ENCODE measurements at regions not wholly inside any gene's neighbourhood (a gene's known extent, or its start where the extent isn't known, plus 50 kb on each side); places are given as distances from the start of the nearest gene placed in this dataset.

GRCh38 chr1:116819081-116819480, 64.9 kb downstream of the CD2 start:
- H3K4me3 ChIP-seq (ENCODE audit: low read length in 2 of 2), result no peak overlapping the region
- H3K9me3 ChIP-seq (ENCODE audit: control insufficient read depth, low read length), result no peaks in the 10 kb centered on the region
- no peaks in the 10 kb centered on the region for H3K27me3 ChIP-seq (ENCODE audit: control insufficient read depth in 1 of 2, insufficient read depth in 2 of 2, low read length in 1 of 2)
- DNase-seq (no peak), ATAC-seq (ENCODE audit: low FRiP score) (no peak)
- no peaks in the 10 kb centered on the region for H3K36me3 ChIP-seq (ENCODE audit: control insufficient read depth in 1 of 2, insufficient read depth in 2 of 2, low read length in 1 of 2)
- H3K4me1 ChIP-seq (ENCODE audit: control insufficient read depth in 1 of 2, insufficient read depth in 2 of 2, low read length in 2 of 2), result no peaks in the 10 kb centered on the region
- intact Hi-C loops (cut with DNase I), result no loop called here
- 75 to 76% methylated on average over 6 of the region's 6 CpGs for WGBS, 2 donors
- H3K27ac ChIP-seq (ENCODE audit: low read depth in 1 of 2, low read length in 2 of 2), result no peak overlapping the region

GRCh38 chr1:116820369-116820768, 66.1 kb downstream of the CD2 start:
- H3K9me3 ChIP-seq (ENCODE audit: control insufficient read depth, low read length), result no peaks in the 10 kb centered on the region
- no peaks in the 10 kb centered on the region for H3K36me3 ChIP-seq (ENCODE audit: control insufficient read depth in 1 of 2, insufficient read depth in 2 of 2, low read length in 1 of 2)
- H3K27ac ChIP-seq (ENCODE audit: low read depth in 1 of 2, low read length in 2 of 2), result no peak overlapping the region
- 49 to 51% methylated on average over 6 of the region's 6 CpGs for WGBS, 2 donors
- intact Hi-C loops (cut with DNase I), result no loop called here
- H3K27me3 ChIP-seq (ENCODE audit: control insufficient read depth in 1 of 2, insufficient read depth in 2 of 2, low read length in 1 of 2), result no peaks in the 10 kb centered on the region
- DNase-seq (no peak), ATAC-seq (ENCODE audit: low FRiP score) (no peak)
- no peak overlapping the region for H3K4me3 ChIP-seq (ENCODE audit: low read length in 2 of 2)
- H3K4me1 ChIP-seq (ENCODE audit: control insufficient read depth in 1 of 2, insufficient read depth in 2 of 2, low read length in 2 of 2), result no peaks in the 10 kb centered on the region

- no peak for DNase-seq
- Histone ChIP-seq H3K4me1 (ENCODE audit: control insufficient read depth in 1 of 2, insufficient read depth in 2 of 2, low read length in 2 of 2) (no peaks in the 10 kb centered on the region), H3K27ac (ENCODE audit: low read depth in 1 of 2, low read length in 2 of 2) (no peak overlapping the region), H3K36me3 (ENCODE audit: control insufficient read depth in 1 of 2, insufficient read depth in 2 of 2, low read length in 1 of 2) (no peaks in the 10 kb centered on the region), H3K4me3 (ENCODE audit: low read length in 2 of 2) (no peak overlapping the region), H3K27me3 (ENCODE audit: control insufficient read depth in 1 of 2, insufficient read depth in 2 of 2, low read length in 1 of 2) (no peaks in the 10 kb centered on the region), H3K9me3 (ENCODE audit: control insufficient read depth, low read length) (no peaks in the 10 kb centered on the region)
- 95 to 97% methylated on average over 2 of the region's 2 CpGs for WGBS, 2 donors
- no peak for ATAC-seq (ENCODE audit: low FRiP score)
- intact Hi-C loops (cut with DNase I), result no loop called here
Measured at GRCh38 chr1:116821763-116822162, 67.5 kb downstream of the CD2 start.

DNA sequence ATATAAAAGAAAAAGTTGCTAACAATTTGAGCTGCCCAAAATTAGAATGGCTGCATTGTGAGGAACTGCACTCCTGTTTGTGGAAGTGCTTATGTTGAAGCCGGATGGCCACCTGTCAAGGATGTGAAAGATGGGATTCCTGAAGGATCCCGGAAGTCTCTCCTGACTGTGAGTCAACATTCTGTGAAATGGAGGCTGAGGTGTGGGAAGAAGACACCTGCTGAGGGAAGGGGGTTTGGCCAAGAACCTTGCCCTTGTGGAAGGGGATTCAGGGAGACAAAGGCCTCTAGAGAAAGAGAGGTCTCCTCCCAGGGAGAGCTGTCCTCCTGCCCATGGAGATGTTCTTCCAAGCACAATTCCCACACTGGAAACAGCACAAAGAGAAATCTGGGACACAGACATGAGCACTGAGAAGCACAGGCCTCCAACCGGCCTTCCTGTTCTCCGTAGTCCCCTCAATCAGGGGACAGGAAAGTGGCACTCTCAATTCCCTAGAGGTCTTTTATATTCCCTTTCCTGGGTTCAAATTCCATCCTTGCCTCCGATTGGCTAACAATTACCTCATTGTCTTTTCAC, 70.5 kb downstream of the CD2 start:
- Histone ChIP-seq H3K4me1 (ENCODE audit: control insufficient read depth in 1 of 2, insufficient read depth in 2 of 2, low read length in 2 of 2) (no peaks in the 10 kb centered on the region), H3K36me3 (ENCODE audit: control insufficient read depth in 1 of 2, insufficient read depth in 2 of 2, low read length in 1 of 2) (no peaks in the 10 kb centered on the region), H3K27me3 (ENCODE audit: control insufficient read depth in 1 of 2, insufficient read depth in 2 of 2, low read length in 1 of 2) (no peaks in the 10 kb centered on the region), H3K27ac (ENCODE audit: low read depth in 1 of 2, low read length in 2 of 2) (no peak overlapping the region), H3K9me3 (ENCODE audit: control insufficient read depth, low read length) (no peaks in the 10 kb centered on the region), H3K4me3 (ENCODE audit: low read length in 2 of 2) (no peak overlapping the region)
- ATAC-seq (ENCODE audit: low FRiP score) (no peak), DNase-seq (no peak)
- intact Hi-C loops (cut with DNase I), result no loop called here
- WGBS, 2 donors, result 82 to 84% methylated on average over 5 of the region's 5 CpGs

DNA sequence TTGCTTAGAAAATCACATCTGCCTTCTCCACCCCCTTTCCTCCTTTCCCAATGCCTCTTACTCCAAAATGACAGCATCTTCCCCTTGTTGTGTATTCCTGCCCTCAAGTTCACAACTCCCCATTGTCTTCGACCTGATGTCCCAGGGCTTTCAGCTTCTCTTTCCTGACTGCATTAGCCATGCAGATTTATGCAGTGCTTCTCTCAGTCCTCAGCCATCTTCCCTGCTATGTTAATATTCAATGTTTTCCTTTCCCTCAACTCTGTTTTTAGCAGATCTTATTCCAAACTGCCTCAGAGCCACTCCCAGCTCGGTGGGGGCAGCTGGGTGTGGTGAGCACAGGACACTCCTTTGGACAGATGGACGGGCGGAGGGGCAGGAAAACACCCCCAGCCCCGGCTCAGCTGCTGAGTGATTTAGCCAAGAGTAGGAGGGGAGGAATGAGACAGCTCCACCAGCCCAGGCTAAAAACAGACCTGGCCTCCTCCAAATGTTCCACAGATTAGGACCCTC, 71.0 kb downstream of the CD2 start:
- H3K36me3 ChIP-seq (ENCODE audit: control insufficient read depth in 1 of 2, insufficient read depth in 2 of 2, low read length in 1 of 2), result no peaks in the 10 kb centered on the region
- H3K27me3 ChIP-seq (ENCODE audit: control insufficient read depth in 1 of 2, insufficient read depth in 2 of 2, low read length in 1 of 2), result no peaks in the 10 kb centered on the region
- DNase-seq, result no peak
- no peak overlapping the region for H3K4me3 ChIP-seq (ENCODE audit: low read length in 2 of 2)
- no peaks in the 10 kb centered on the region for H3K4me1 ChIP-seq (ENCODE audit: control insufficient read depth in 1 of 2, insufficient read depth in 2 of 2, low read length in 2 of 2)
- whole genome bisulfite sequencing, 2 donors, result 29 to 34% methylated on average over 5 of the region's 5 CpGs
- H3K9me3 ChIP-seq (ENCODE audit: control insufficient read depth, low read length), result no peaks in the 10 kb centered on the region
- H3K27ac ChIP-seq (ENCODE audit: low read depth in 1 of 2, low read length in 2 of 2), result no peak overlapping the region
- no peak for ATAC-seq (ENCODE audit: low FRiP score)
- intact Hi-C loops (cut with DNase I), result no loop called here

GRCh38 chr1:116825720-116826438, 71.6 kb downstream of the CD2 start:
- no peak overlapping the region for H3K27ac ChIP-seq (ENCODE audit: low read depth in 1 of 2, low read length in 2 of 2)
- H3K9me3 ChIP-seq (ENCODE audit: control insufficient read depth, low read length), result no peaks in the 10 kb centered on the region
- H3K27me3 ChIP-seq (ENCODE audit: control insufficient read depth in 1 of 2, insufficient read depth in 2 of 2, low read length in 1 of 2), result no peaks in the 10 kb centered on the region
- 82 to 83% methylated on average over 10 of the region's 10 CpGs for WGBS, 2 donors
- H3K4me3 ChIP-seq (ENCODE audit: low read length in 2 of 2), result no peak overlapping the region
- ATAC-seq (ENCODE audit: low FRiP score), result peak; percentile 11
- H3K4me1 ChIP-seq (ENCODE audit: control insufficient read depth in 1 of 2, insufficient read depth in 2 of 2, low read length in 2 of 2), result no peaks in the 10 kb centered on the region
- intact Hi-C loops (cut with DNase I), result no loop called here
- no peaks in the 10 kb centered on the region for H3K36me3 ChIP-seq (ENCODE audit: control insufficient read depth in 1 of 2, insufficient read depth in 2 of 2, low read length in 1 of 2)
- DNase-seq, result no peak

GRCh38 chr1:116826818-116827606, 72.8 kb downstream of the CD2 start:
- Histone ChIP-seq H3K4me1 (ENCODE audit: control insufficient read depth in 1 of 2, insufficient read depth in 2 of 2, low read length in 2 of 2) (no peaks in the 10 kb centered on the region), H3K36me3 (ENCODE audit: control insufficient read depth in 1 of 2, insufficient read depth in 2 of 2, low read length in 1 of 2) (no peaks in the 10 kb centered on the region), H3K9me3 (ENCODE audit: control insufficient read depth, low read length) (no peaks in the 10 kb centered on the region), H3K27ac (ENCODE audit: low read depth in 1 of 2, low read length in 2 of 2) (no peak overlapping the region), H3K4me3 (ENCODE audit: low read length in 2 of 2) (no peak overlapping the region), H3K27me3 (ENCODE audit: control insufficient read depth in 1 of 2, insufficient read depth in 2 of 2, low read length in 1 of 2) (no peaks in the 10 kb centered on the region)
- ATAC-seq (ENCODE audit: low FRiP score) (no peak), DNase-seq (no peak)
- intact Hi-C loops (cut with DNase I), result no loop called here
- 80 to 81% methylated on average over 9 of the region's 9 CpGs for WGBS, 2 donors

- WGBS, 2 donors, result 94 to 100% methylated on average over 2 of the region's 2 CpGs
Measured at GRCh38 chr1:116827607-116828105, 73.4 kb downstream of the CD2 start.

More at GRCh38 chr1:116827607-116828105, 73.4 kb downstream of the CD2 start:
- intact Hi-C loops (cut with DNase I), result no loop called here
- Histone ChIP-seq H3K9me3 (ENCODE audit: control insufficient read depth, low read length) (no peaks in the 10 kb centered on the region), H3K4me3 (ENCODE audit: low read length in 2 of 2) (no peak overlapping the region), H3K27ac (ENCODE audit: low read depth in 1 of 2, low read length in 2 of 2) (no peak overlapping the region), H3K27me3 (ENCODE audit: control insufficient read depth in 1 of 2, insufficient read depth in 2 of 2, low read length in 1 of 2) (no peaks in the 10 kb centered on the region), H3K36me3 (ENCODE audit: control insufficient read depth in 1 of 2, insufficient read depth in 2 of 2, low read length in 1 of 2) (no peaks in the 10 kb centered on the region), H3K4me1 (ENCODE audit: control insufficient read depth in 1 of 2, insufficient read depth in 2 of 2, low read length in 2 of 2) (no peaks in the 10 kb centered on the region)
- DNase-seq (no peak), ATAC-seq (ENCODE audit: low FRiP score) (no peak)

Data from aorta (tissue), 5 donors.